Activated B cell treated with CpG ODN at 0.5 μM for 24 hours (primary cell): ENCODE measurements at regions not wholly inside any gene's neighbourhood (a gene's known extent, or its start where the extent isn't known, plus 50 kb on each side); places are given as distances from the start of the nearest gene placed in this dataset.
"Not testable (repeated sequence)": the region's sequence is repeated elsewhere in the genome, so short reads cannot be mapped to it uniquely, and the experiment has no call there.

ENCODE experiments used
- ATAC-seq: fragments of 200-7000 bp; cut with Tn5 transposase; one replicate; pipeline ENCODE4 v1.10.0; 2021; ENCODE audit warnings: low read depth, mild to moderate bottlenecking, moderate library complexity
- CTCF ChIA-PET: fragments of 350-600 bp; sonication (Branson Sonifier 250); formaldehyde crosslinking; loops from one replicate; lab custom pipeline; 2021; ENCODE audit warnings: antibody characterized with exemption; lab: Charles Lee
- POLR2A ChIA-PET: fragments of 350-600 bp; sonication (Branson Sonifier 250); formaldehyde crosslinking; loops from one replicate; lab custom pipeline; 2021; ENCODE audit warnings: antibody characterized with exemption; lab: Charles Lee
- DNase-seq: peaks from one replicate; pipeline ENCODE4 v3.0.0; 2022
- H3K27ac Mint-ChIP-seq: one replicate; pipeline ENCODE4 v1.8.0; 2020; ENCODE audit warnings: mixed read lengths
- H3K27me3 Mint-ChIP-seq: one replicate; pipeline ENCODE4 v1.8.0; 2021; ENCODE audit warnings: mixed read lengths
- H3K36me3 Mint-ChIP-seq: one replicate; pipeline ENCODE4 v1.8.0; 2021; ENCODE audit warnings: low read depth, mixed read lengths
- H3K4me1 Mint-ChIP-seq: one replicate; pipeline ENCODE4 v1.8.0; 2021; ENCODE audit warnings: mixed read lengths
- H3K4me3 Mint-ChIP-seq: one replicate; pipeline ENCODE4 v1.8.0; 2020; ENCODE audit warnings: mild to moderate bottlenecking, mixed read lengths
- H3K9me3 Mint-ChIP-seq: one replicate; pipeline ENCODE4 v1.8.0; 2020; ENCODE audit warnings: mixed read lengths
- intact Hi-C: fragments of 100-400 bp; cut with micrococcal nuclease; formaldehyde crosslinking; loops from one replicate; pipeline ENCODE4 v1.15.1; 2024

DNA sequence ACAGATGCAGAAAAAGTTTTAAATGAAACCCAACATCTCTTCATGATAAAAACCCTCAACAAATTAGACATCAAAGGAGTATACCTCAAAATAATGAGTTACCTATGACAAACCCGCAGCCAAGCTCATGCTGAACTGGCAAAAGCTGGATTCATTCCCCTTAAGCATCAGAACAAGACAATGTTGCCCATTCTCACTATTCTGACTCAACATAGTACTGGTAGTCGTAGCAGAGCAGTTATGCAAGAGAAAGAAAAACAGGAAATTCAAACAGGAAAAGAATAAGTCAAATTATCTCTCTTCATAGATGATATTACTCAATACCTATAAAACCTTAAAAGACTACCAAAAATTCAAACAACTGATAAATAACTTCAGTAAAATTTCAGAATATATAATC, 115.0 kb downstream of the LIMS4 start:
- H3K4me3 Mint-ChIP-seq, H3K27ac Mint-ChIP-seq, POLR2A ChIA-PET, H3K4me1 Mint-ChIP-seq, H3K9me3 Mint-ChIP-seq, H3K36me3 Mint-ChIP-seq, H3K27me3 Mint-ChIP-seq, intact Hi-C loops, CTCF ChIA-PET, DNase-seq, ATAC-seq: not testable (repeated sequence)

DNA sequence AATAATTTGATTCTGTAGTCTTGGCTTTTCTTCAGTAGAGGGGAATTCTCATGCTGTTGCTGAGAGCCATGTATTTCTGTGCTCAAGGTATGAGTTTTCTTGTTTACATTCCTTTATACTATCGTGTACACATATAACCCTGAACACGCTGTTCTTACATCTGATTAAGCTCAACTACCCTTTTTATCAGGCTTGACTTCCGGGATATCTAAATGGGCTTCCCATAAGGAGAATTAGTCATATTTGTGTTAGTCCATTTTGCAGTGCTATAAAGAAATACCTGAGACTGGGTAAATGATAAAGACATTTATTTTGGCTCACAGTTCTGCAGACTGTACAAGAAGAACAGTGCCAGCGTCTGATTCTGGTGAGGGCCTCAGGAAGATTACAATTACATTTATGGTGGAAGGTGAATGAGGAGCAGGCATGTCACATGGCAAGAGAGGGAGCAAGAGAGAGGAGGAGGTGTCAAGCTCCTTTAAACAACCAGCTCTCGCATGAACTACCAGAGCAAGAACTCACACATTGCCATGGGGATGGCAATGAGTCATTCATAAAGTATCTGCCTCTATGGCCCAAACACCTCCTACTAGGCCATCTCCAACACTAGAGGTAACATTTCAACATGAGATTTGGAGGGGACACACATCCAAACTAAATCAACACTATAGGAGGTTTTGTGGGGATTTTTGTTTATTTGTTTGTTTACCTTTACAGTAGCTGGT, 118.2 kb downstream of the LIMS4 start:
- H3K4me3 Mint-ChIP-seq, POLR2A ChIA-PET, H3K36me3 Mint-ChIP-seq, CTCF ChIA-PET, DNase-seq, ATAC-seq, intact Hi-C loops, H3K27me3 Mint-ChIP-seq, H3K4me1 Mint-ChIP-seq, H3K9me3 Mint-ChIP-seq, H3K27ac Mint-ChIP-seq: not testable (repeated sequence)

DNA sequence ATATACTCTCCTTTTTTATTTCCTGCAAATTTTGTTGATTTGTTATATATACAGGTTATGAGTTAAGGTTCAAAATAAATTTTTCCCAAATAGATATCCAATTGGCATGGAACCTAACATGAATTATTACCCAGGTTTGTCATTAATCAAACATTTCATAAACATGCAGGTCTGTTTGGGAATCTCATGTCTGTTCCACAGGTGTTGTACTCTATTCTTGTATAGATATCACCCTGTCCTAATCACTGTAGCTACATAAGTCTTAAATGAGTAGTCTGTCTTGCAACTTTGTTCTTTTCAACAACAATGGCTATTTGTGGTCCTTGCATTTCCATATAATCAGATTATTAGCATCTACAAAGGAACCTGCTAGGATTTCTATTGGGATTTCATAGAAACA, 121.9 kb downstream of the LIMS4 start:
- H3K36me3 Mint-ChIP-seq, H3K27ac Mint-ChIP-seq, DNase-seq, H3K4me3 Mint-ChIP-seq, H3K27me3 Mint-ChIP-seq, POLR2A ChIA-PET, ATAC-seq, CTCF ChIA-PET, H3K4me1 Mint-ChIP-seq, intact Hi-C loops, H3K9me3 Mint-ChIP-seq: not testable (repeated sequence)

DNA sequence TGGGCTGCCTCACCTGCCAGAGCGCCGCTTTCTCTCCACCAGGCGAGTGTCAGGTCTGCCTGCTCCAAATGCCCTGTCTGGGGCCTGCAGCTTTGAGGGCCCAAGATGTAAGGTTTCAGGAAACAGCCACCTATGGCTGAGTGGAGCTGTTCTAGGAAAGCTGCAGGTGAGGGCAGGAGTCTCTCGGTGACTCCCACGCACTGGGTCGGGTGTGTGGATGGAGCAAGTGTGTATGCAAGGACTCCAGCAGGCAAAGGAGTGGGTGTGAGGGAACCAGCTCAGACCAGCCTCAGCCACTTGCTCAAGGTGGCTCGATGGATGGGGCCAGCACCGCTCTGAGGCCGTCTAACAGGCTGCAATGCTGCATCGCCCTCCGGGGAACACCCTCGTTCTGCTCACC, 123.7 kb downstream of the LIMS4 start:
- POLR2A ChIA-PET, H3K27ac Mint-ChIP-seq, H3K27me3 Mint-ChIP-seq, ATAC-seq, H3K36me3 Mint-ChIP-seq, H3K4me1 Mint-ChIP-seq, H3K9me3 Mint-ChIP-seq, H3K4me3 Mint-ChIP-seq, DNase-seq, CTCF ChIA-PET, intact Hi-C loops: not testable (repeated sequence)

DNA sequence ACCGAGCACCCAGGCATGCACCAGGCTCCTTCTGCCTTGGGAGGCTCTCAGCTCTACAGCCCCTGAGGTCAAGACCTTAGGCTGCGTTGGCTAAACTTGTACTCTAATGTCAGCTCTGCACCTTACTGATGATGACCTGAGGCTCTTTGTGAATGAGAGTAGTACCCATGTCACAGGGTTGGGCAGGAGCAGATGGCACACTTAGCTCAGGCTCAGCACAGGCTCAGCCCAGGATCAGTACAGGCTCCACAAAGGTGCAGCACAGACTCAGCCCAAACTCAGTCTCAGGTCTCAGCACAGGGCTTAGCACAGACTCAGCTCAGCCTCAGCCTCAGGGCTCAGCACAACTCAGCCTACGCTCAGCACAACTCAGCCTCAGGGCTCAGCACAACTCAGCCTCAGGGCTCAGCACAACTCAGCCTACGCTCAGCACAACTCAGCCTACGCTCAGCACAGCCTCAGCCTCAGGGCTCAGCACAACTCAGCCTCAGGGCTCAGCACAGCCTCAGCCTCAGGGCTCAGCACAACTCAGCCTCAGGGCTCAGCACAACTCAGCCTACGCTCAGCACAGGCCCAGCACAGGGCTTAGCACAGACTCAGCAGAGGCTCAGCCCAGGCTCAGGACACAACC, 128.1 kb downstream of the LIMS4 start:
- CTCF ChIA-PET, DNase-seq, H3K27ac Mint-ChIP-seq, POLR2A ChIA-PET, ATAC-seq, H3K4me1 Mint-ChIP-seq, H3K27me3 Mint-ChIP-seq, H3K36me3 Mint-ChIP-seq, intact Hi-C loops, H3K9me3 Mint-ChIP-seq, H3K4me3 Mint-ChIP-seq: not testable (repeated sequence)

DNA sequence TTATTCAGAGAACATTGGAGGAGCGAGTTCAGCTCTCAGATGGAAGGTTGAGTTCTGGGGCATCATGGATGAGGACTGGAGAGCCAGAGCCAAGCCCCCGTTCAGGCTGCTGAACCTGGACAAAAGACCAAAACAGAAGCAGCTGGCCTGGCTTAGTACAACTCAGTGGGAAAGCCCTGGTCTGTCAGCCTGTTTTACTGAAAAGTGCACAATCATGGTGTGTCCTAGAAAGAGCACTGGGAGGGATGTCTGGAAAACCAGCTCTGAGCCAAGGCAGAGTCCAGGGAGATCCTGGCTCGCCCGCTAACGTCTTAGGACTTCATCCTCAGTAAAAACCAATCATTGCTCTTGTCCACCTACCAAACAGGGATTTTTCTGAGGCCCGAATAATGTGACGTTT, 129.7 kb upstream of the MTLN start:
- POLR2A ChIA-PET, H3K4me1 Mint-ChIP-seq, ATAC-seq, H3K4me3 Mint-ChIP-seq, H3K9me3 Mint-ChIP-seq, DNase-seq, intact Hi-C loops, H3K36me3 Mint-ChIP-seq, H3K27ac Mint-ChIP-seq, CTCF ChIA-PET, H3K27me3 Mint-ChIP-seq: not testable (repeated sequence)

DNA sequence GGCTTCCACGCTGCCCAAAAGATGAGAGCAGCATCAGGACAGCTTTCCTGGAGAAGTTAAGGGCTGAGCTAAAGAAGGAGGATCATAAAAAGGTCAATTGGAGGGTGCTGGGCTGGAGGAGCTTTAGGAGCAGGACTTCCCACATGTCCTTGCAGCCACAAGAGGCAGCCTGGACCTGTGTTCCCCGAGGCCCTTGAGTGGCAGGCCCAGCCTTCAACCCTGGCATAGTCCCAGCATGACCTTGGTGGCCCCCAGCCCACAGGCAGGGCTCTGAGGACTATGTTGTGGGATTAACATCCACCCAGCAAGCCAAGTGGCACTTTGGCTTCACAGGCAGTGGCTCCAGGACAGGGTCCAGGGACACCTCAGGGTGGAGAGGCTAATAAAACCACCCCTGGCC, 126.8 kb upstream of the MTLN start:
- H3K27me3 Mint-ChIP-seq, H3K9me3 Mint-ChIP-seq, H3K27ac Mint-ChIP-seq, ATAC-seq, intact Hi-C loops, CTCF ChIA-PET, POLR2A ChIA-PET, H3K4me1 Mint-ChIP-seq, DNase-seq, H3K36me3 Mint-ChIP-seq, H3K4me3 Mint-ChIP-seq: not testable (repeated sequence)

DNA sequence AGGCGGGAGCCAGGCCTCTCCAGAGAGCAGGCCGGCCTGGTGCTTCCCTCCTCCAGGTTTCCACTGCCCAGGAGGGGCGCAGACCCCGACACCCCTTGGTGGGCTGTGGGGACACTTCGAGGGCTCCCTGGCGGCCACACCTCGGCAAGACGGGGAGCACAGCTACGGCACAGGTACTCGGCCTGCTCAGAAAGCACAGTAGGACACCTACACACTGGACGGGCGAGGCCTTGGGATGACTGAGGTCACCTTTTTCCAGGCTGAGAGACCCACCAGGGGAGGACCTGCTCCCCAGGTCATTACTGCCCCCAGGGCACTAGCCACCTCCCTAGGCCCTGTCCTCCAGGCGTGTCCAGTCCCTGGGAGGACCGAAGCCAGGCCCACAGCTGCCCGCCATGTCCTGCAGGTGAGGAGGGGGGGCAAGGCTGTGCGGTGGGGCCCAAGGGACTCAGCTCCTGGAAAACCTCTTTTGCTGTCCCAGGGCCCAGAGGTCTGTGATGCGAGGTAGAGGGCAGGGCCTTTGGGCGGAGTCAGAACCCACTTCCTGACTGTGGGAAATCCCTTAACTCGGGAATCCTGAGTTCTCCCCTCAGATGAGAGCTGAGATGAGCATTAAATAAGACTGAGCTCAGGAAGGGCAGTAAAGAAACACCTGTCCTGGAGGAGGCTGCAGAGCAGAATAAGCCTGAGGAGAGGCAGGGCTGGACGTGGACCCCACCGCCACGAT, 126.1 kb upstream of the MTLN start:
- H3K27me3 Mint-ChIP-seq, CTCF ChIA-PET, DNase-seq, POLR2A ChIA-PET, H3K9me3 Mint-ChIP-seq, H3K4me1 Mint-ChIP-seq, H3K4me3 Mint-ChIP-seq, intact Hi-C loops, H3K36me3 Mint-ChIP-seq, H3K27ac Mint-ChIP-seq, ATAC-seq: not testable (repeated sequence)

DNA sequence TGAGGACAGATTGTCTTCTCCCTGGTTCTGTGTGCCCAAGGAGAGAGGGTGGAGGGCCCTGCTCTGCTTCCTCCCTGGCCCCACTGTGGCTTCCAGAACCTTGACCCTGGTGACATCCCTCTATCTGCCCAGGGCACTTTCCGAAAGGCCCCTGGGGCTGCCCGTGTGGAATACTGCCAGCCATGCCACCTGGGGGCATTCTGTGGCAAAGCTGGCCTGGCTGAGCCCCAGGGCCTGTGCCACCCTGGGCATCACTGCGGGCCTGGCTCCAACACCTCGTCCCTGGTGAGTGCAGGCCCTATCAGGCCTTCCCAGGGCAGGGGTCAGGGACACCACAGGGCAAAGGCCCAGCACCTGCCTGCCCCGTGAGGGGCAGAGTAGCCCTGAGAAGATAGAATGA, 123.7 kb upstream of the MTLN start:
- CTCF ChIA-PET, DNase-seq, H3K27me3 Mint-ChIP-seq, H3K9me3 Mint-ChIP-seq, H3K4me3 Mint-ChIP-seq, ATAC-seq, intact Hi-C loops, H3K36me3 Mint-ChIP-seq, H3K4me1 Mint-ChIP-seq, POLR2A ChIA-PET, H3K27ac Mint-ChIP-seq: not testable (repeated sequence)

DNA sequence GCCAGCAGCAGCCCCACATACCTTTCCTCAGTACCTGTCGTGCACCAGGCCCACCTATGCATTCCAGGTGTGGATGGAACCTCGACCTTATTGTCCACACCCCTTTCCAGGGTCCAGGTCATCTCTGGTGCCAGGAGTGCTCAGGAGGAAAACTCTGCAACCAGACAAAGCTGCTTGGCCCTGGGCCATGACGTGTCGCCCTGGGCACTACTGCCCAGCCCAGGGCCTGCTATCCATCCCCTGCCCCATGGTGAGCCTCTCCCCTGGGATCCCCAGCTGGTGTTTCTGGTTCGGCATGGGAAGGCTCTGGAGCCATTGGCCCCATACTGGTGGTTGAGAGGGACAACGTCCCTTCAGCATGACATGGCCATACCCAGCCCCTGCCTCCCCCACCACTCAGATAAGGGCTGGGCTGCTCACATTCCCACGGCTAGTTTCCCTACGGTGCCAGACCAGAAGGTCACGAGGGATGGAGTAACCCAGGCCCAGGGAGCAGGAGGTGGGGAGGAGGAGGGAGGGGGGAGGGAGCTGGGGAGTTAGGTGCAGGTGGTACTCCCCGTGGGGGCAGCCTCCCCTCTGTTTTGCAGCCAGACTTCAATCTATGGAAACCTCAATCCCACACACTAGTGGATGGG, 123.2 kb upstream of the MTLN start:
- H3K27ac Mint-ChIP-seq, POLR2A ChIA-PET, H3K36me3 Mint-ChIP-seq, H3K27me3 Mint-ChIP-seq, intact Hi-C loops, H3K4me3 Mint-ChIP-seq, CTCF ChIA-PET, H3K9me3 Mint-ChIP-seq, DNase-seq, ATAC-seq, H3K4me1 Mint-ChIP-seq: not testable (repeated sequence)

DNA sequence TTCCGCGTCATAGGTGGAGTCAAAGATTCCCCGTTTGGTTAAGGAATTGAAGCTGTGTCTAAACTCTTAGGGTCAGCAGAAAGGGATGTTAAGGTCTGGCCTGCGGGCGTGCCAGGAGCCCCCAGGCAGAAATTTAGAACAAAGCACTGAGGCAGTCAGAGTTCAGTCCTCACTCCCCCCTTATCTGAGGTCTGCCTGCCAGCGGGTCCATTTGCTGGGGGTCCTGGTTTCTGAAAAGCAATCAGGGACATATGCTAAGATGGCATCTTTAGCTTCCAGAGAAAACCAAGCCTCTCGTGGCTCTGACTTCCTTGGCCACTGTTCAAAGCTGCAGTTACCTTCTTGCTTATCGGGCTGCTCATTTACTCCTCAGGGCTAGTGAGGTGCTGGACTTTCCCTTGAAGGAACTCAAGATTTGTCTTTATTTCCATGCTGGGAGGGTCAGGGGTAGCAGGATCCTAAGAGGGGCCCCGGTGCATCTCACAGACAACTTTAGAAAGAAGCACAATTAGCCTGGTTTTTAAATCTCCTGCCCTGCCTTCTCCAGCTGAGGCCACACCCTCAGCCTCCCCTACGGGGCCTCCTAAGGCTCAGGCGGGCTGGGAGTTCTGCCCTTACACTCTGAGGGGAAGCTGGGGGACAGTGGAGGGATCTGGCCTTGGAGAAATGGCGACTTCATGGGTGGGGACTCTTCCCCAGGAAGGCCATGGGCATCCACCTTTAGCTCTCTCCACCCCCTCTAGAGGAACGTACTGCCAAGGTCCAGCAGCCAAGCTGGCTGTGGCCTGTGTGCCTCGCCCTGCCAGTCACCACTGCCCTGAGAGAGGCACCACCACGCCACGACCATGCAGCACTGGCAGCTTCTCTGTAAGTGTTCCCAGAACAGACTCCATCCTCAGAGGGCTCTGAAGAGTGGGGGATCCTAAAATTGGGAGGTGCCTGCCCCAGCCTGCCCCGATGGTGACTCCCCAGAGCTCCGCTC, 121.1 kb upstream of the MTLN start:
- H3K27me3 Mint-ChIP-seq, H3K9me3 Mint-ChIP-seq, H3K36me3 Mint-ChIP-seq, DNase-seq, H3K27ac Mint-ChIP-seq, H3K4me1 Mint-ChIP-seq, ATAC-seq, CTCF ChIA-PET, H3K4me3 Mint-ChIP-seq, intact Hi-C loops, POLR2A ChIA-PET: not testable (repeated sequence)
